ENCODE measurements at regions not wholly inside any gene's neighbourhood (a gene's known extent, or its start where the extent isn't known, plus 50 kb on each side); places are given as distances from the start of the nearest gene placed in this dataset.

- Mint-ChIP-seq H3K4me1 (no peaks in the 10 kb centered on the region), H3K4me3 (no peak overlapping the region), H3K27me3 (no peaks in the 10 kb centered on the region), H3K9me3 (peaks cover 11% of the 10 kb centered on the region), H3K36me3 (ENCODE audit: low read depth) (no peaks in the 10 kb centered on the region), H3K27ac (no peak overlapping the region)
- DNase-seq (no peak), ATAC-seq (ENCODE audit: low read depth) (no peak)
- no peak for TF ChIP-seq CTCF (IDR thresholded peaks at IDR 0.05)
- intact Hi-C loops (cut with micrococcal nuclease) = no loop called here
- CTCF ChIA-PET = no interaction called here
- POLR2A ChIA-PET = no interaction called here
These were observed 528.8 kb upstream of the PCDH9 start for GRCh38 chr13:67758975-67759374.

DNA sequence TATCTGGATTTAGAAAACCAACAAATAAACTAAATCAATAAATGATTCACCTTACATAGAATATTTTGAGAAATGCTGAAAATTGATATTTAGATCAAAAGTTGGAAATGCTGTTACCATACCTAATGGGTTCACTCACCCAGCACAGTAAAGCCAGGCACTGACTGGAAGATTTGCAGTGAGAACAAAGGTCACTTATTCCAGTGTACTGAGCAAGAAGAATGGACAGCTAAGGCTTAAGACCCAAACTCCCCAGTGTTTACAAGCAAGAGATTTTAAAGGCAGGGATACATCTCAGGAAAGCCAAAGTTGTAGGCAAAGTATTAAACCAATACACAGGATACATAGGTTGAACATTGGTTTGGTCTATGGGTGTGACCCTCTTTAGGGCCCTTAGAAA is 523.9 kb upstream of the PCDH9 start:
- ChIA-PET CTCF (no interaction called here), POLR2A (no interaction called here)
- Mint-ChIP-seq H3K4me1 (no peaks in the 10 kb centered on the region), H3K4me3 (no peak overlapping the region), H3K27ac (no peak overlapping the region), H3K36me3 (ENCODE audit: low read depth) (no peaks in the 10 kb centered on the region), H3K9me3 (peaks cover 3% of the 10 kb centered on the region), H3K27me3 (no peaks in the 10 kb centered on the region)
- DNase-seq (no peak), ATAC-seq (ENCODE audit: low read depth) (no peak)
- intact Hi-C loops (cut with micrococcal nuclease) = no loop called here
- no peak for TF ChIP-seq CTCF (IDR thresholded peaks at IDR 0.05)

DNA sequence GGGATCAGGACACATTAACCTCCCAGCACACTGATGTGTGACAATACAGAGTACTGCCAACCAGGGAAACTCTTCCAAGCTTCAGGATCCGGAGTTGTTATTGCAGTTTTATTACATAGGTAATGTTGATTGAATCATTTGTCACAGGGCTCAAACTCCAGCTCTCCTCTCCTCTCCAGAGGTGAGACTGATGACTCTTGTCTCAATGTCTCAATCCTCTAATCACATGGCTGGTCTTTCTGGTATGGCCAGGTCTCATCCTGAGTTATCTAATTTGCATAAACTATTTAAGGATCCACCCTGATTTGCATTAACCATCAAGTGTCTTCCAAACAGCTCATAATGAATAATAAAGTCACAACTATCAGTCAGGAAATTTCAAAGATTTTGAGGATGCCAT is 522.6 kb upstream of the PCDH9 start:
- ATAC-seq (ENCODE audit: low read depth) (no peak), DNase-seq (no peak)
- no peaks in the 10 kb centered on the region for H3K36me3 Mint-ChIP-seq (ENCODE audit: low read depth)
- intact Hi-C loops (cut with micrococcal nuclease) = no loop called here
- H3K4me1 Mint-ChIP-seq = no peaks in the 10 kb centered on the region
- no peak for TF ChIP-seq CTCF (IDR thresholded peaks at IDR 0.05)
- POLR2A ChIA-PET = no interaction called here
- no peak overlapping the region for H3K4me3 Mint-ChIP-seq
- H3K27ac Mint-ChIP-seq = no peak overlapping the region
- CTCF ChIA-PET = no interaction called here
- H3K27me3 Mint-ChIP-seq = no peaks in the 10 kb centered on the region
- peaks cover 2% of the 10 kb centered on the region for H3K9me3 Mint-ChIP-seq

GRCh38 chr13:67742478-67742877 is 512.3 kb upstream of the PCDH9 start:
- ATAC-seq (ENCODE audit: low read depth) = no peak
- ChIA-PET CTCF (no interaction called here), POLR2A (no interaction called here)
- H3K4me3 Mint-ChIP-seq = no peak overlapping the region
- H3K27ac Mint-ChIP-seq = no peak overlapping the region
- H3K9me3 Mint-ChIP-seq = peaks cover 6% of the 10 kb centered on the region
- intact Hi-C loops (cut with micrococcal nuclease) = no loop called here
- no peaks in the 10 kb centered on the region for H3K27me3 Mint-ChIP-seq
- no peaks in the 10 kb centered on the region for H3K36me3 Mint-ChIP-seq (ENCODE audit: low read depth)
- H3K4me1 Mint-ChIP-seq = no peaks in the 10 kb centered on the region
- no peak for DNase-seq
- no peak for TF ChIP-seq CTCF (IDR thresholded peaks at IDR 0.05)

GRCh38 chr13:67740871-67741535 is 510.9 kb upstream of the PCDH9 start:
- DNase-seq = no peak
- CTCF ChIA-PET = no interaction called here
- no peak for ATAC-seq (ENCODE audit: low read depth)
- H3K4me1 Mint-ChIP-seq = no peaks in the 10 kb centered on the region
- H3K36me3 Mint-ChIP-seq (ENCODE audit: low read depth) = no peaks in the 10 kb centered on the region
- no peak overlapping the region for H3K4me3 Mint-ChIP-seq
- H3K27ac Mint-ChIP-seq = no peak overlapping the region
- peaks cover 6% of the 10 kb centered on the region for H3K9me3 Mint-ChIP-seq
- no peak for TF ChIP-seq CTCF (IDR thresholded peaks at IDR 0.05)
- POLR2A ChIA-PET = no interaction called here
- no peaks in the 10 kb centered on the region for H3K27me3 Mint-ChIP-seq
- intact Hi-C loops (cut with micrococcal nuclease) = no loop called here

All from activated B cell treated with CpG ODN at 0.5 μM for 24 hours (primary cell).